Right lobe of liver (tissue), 4 donors: ENCODE measurements at regions not wholly inside any gene's neighbourhood (a gene's known extent, or its start where the extent isn't known, plus 50 kb on each side); places are given as distances from the start of the nearest gene placed in this dataset.

Experiments used
- POLR2A ChIP-seq: fragments of 450-650 bp; IDR thresholded peaks from one replicate; pipeline ENCODE4 v1.6.1; 2017; ENCODE audit warnings: antibody characterized with exemption, mild to moderate bottlenecking
- TF ChIP-seq, protein P1 (sequence below), 4 donors: fragments of 200-600 bp in 3 of 4; fragments of 450-650 bp in 1 of 4; IDR thresholded peaks; one replicate each; pipeline versions ENCODE4 v1.5.1 to v1.8.0; 2016 to 2022; ENCODE audit warnings: antibody characterized with exemption in 4 of 4, mild to moderate bottlenecking in 2 of 4
- donor health status: DM: no; HTN: no; CAD: no.
- donor health status: DM: no; HTN: no; CAD: no.
- donor health status: DM: no; HTN: yes; CAD: no.

DNA sequence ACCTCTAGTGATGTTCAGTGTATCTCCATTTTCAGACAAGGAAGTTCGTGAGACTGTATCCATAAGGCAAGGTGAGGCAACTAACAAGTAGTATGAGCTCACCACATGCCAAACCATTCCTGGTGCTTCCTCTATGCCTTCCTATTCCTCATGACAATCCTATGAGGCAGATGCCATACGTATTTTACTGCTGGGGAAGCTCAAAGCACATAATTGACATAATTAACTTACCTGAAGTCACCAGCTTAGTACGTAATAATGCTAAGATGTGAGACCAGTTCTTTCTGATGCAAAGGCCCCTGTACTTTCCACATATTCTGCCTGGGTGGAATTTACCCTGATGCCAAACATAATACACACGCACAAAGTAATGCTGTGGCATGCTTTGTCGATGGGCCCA lies 83.6 kb upstream of the NFIA start:
- TF ChIP-seq POLR2A, result no peak
- TF ChIP-seq, protein P1, sequence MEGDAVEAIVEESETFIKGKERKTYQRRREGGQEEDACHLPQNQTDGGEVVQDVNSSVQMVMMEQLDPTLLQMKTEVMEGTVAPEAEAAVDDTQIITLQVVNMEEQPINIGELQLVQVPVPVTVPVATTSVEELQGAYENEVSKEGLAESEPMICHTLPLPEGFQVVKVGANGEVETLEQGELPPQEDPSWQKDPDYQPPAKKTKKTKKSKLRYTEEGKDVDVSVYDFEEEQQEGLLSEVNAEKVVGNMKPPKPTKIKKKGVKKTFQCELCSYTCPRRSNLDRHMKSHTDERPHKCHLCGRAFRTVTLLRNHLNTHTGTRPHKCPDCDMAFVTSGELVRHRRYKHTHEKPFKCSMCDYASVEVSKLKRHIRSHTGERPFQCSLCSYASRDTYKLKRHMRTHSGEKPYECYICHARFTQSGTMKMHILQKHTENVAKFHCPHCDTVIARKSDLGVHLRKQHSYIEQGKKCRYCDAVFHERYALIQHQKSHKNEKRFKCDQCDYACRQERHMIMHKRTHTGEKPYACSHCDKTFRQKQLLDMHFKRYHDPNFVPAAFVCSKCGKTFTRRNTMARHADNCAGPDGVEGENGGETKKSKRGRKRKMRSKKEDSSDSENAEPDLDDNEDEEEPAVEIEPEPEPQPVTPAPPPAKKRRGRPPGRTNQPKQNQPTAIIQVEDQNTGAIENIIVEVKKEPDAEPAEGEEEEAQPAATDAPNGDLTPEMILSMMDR (IDR thresholded peaks at IDR 0.05), result no peak
